Fibroblast of lung (primary cell): ENCODE measurements at regions not wholly inside any gene's neighbourhood (a gene's known extent, or its start where the extent isn't known, plus 50 kb on each side); places are given as distances from the start of the nearest gene placed in this dataset.

ENCODE experiments used
- CTCF ChIP-seq, 2 donors: IDR thresholded peaks in 1 of 2; conservative IDR thresholded peaks in 1 of 2; 1 replicate in 1 of 2; 2 replicates in 1 of 2; pipeline ENCODE4 v1.5.1; 2011 to 2012; ENCODE audit warnings: low read length in 2 of 2, control low read depth in 1 of 2, inconsistent platforms in 1 of 2, low read depth in 1 of 2, mild to moderate bottlenecking in 1 of 2
- EZH2 ChIP-seq: IDR thresholded peaks from 2 replicates; pipeline ENCODE4 v1.5.1; 2012; ENCODE audit warnings: low read length, control low read depth, mild to moderate bottlenecking; ENCODE audit errors: missing control alignments

- TF ChIP-seq CTCF (conservative IDR thresholded peaks at IDR 0.05 in 1 of 2, IDR thresholded peaks at IDR 0.05 in 1 of 2; ENCODE audit: low read depth in 1 of 2, low read length in 2 of 2), result no peak
- TF ChIP-seq EZH2, result no peak
These were observed 132.2 kb upstream of the ASTN2 start for GRCh38 chr9:117546894-117547678.
